GM10248 (cell line): ENCODE measurements at regions not wholly inside any gene's neighbourhood (a gene's known extent, or its start where the extent isn't known, plus 50 kb on each side); places are given as distances from the start of the nearest gene placed in this dataset.

ENCODE experiments used
- CTCF ChIA-PET: fragments of 300-600 bp; sonication (Branson Sonifier 250); formaldehyde crosslinking; extraction: SDS; loops from one replicate; lab custom pipeline; 2021; ENCODE audit warnings: antibody characterized with exemption; lab: Yijun Ruan, JAX
- POLR2A ChIA-PET: fragments of 350-650 bp; sonication (Branson Sonifier 250); formaldehyde crosslinking; extraction: SDS; loops from one replicate; lab custom pipeline; 2020; ENCODE audit warnings: antibody characterized with exemption; lab: Yijun Ruan, JAX
- DNase-seq: peaks from one replicate; pipeline ENCODE4 v3.0.0; 2012; ENCODE audit errors: extremely low spot score
- CTCF ChIP-seq: IDR thresholded peaks from 2 replicates; pipeline ENCODE4 v1.5.1; 2012; ENCODE audit warnings: mild to moderate bottlenecking, low read depth; ENCODE audit errors: extremely low read depth, missing control alignments, control extremely low read depth

GRCh38 chr12:105502426-105502930, 172.0 kb downstream of the C12orf75 start:
- ChIA-PET CTCF (interaction anchor here (1.0 kb wide), 1 partner anchor 13 kb away, joined by 3 read pairs; no protein-coding TSS in a partner anchor), POLR2A (no interaction called here)
- TF ChIP-seq CTCF, result no peak
- no peak for DNase-seq

GRCh38 chr12:105503619-105504018, 173.1 kb downstream of the C12orf75 start:
- CTCF ChIA-PET, result no interaction called here
- no peak for TF ChIP-seq CTCF
- POLR2A ChIA-PET, result no interaction called here
- DNase-seq, result no peak

- ChIA-PET POLR2A (no interaction called here), CTCF (interaction anchor here (1.3 kb wide), 1 partner anchor 13 kb away, joined by 4 read pairs; no protein-coding TSS in a partner anchor)
- DNase-seq, result no peak
- no peak for TF ChIP-seq CTCF
Observed at GRCh38 chr12:105504286-105504685, 173.8 kb downstream of the C12orf75 start.

- no peak for DNase-seq
- ChIA-PET POLR2A (no interaction called here), CTCF (no interaction called here)
- no peak for TF ChIP-seq CTCF
Observed at GRCh38 chr12:105506678-105507310, 176.3 kb downstream of the C12orf75 start.

DNA sequence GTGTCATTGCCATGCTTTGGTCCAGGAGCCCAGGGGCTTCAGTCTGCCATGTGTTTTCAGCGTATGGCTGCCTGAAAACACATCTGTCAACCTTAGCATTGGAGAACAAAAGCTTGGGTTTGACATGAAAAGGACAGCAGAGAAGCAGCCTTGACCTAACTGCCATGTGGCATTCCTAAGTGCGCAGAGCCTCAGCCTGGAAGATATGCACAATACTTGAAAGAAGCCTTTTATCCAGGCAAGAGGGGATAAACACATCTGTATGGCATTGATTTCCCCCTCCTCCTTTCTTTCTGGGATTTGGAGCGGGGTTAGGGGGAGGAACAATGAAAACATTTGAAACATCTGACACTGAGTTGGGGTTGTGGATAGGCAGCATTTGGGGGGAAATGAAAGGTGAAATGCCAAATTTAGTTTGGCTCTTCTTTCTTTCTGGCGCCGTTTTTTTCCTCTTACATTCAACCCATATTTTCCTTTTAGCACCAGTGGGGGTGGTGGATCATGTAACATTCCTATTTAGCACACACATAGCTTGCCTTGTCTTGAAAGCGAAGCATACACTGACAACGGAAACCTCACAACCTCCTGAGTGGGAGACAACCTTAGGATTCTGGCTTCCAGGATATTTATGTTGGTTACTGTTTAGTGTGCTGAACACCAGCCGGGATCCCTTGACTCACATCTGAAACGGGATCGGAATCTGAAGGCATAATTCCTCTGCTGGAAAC, 177.0 kb downstream of the C12orf75 start:
- ChIA-PET POLR2A (no interaction called here), CTCF (no interaction called here)
- DNase-seq, result no peak
- TF ChIP-seq CTCF, result no peak

GRCh38 chr12:105508096-105508495, 177.6 kb downstream of the C12orf75 start:
- no peak for TF ChIP-seq CTCF
- ChIA-PET CTCF (no interaction called here), POLR2A (no interaction called here)
- no peak for DNase-seq
